ENCODE measurements at regions not wholly inside any gene's neighbourhood (a gene's known extent, or its start where the extent isn't known, plus 50 kb on each side); places are given as distances from the start of the nearest gene placed in this dataset.

DNA sequence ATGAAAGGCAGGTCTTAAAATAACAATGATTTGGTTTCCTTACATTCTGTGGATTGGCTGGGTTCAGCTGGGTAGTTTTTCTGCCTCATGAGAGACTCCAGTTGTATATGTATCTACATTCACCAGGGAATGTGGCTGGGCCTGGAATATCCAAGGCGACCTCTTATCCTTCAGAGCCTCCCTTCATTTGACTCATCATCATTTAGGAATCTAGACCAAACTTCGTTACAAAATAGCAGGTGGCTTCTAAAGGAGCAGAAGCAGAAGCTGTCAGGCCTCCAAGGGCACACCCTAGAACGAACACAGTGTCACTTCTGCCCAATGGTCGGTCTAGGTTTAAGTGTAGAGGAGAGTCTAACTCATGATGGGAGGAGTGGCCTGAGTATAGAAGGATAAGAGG, 204.2 kb downstream of the EN1 start:
- no peak overlapping the region for H3K4me3 ChIP-seq
- WGBS (ENCODE audit: insufficient coverage, low coverage, missing lambda C conversion rate), result 6% methylated on average over 4 of the region's 4 CpGs
- no peaks in the 10 kb centered on the region for H4K20me1 ChIP-seq (replicated peaks; ENCODE audit: control insufficient read depth, insufficient read depth, low read length)
- no peaks in the 10 kb centered on the region for H3K36me3 ChIP-seq (ENCODE audit: control insufficient read depth, insufficient read depth, low read length)
- BruUV-seq (replicated peaks), result no TSS peak
- ChIA-PET POLR2A (no interaction called here), CTCF (ENCODE audit: low intra/inter-chr PET ratio) (no interaction called here)
- no peaks in the 10 kb centered on the region for H3K79me2 ChIP-seq (ENCODE audit: control insufficient read depth, insufficient read depth, low read length)
- no peaks in the 10 kb centered on the region for H3K27me3 ChIP-seq (ENCODE audit: control insufficient read depth in 2 of 2, insufficient read depth in 2 of 2, low read length in 2 of 2)
- in situ Hi-C loops (cut with MboI) (loop anchor here (10.0 kb wide), 1 partner anchor 202 kb away; the partner anchor contains the start of gene EN1), intact Hi-C loops (cut with micrococcal nuclease) (no loop called here)
- H3K4me1 ChIP-seq (replicated peaks in 1 of 2; ENCODE audit: control insufficient read depth in 2 of 2, insufficient read depth in 2 of 2, low read length in 2 of 2), result no peaks in the 10 kb centered on the region
- no peaks in the 10 kb centered on the region for H3K9me3 ChIP-seq (replicated peaks; ENCODE audit: control insufficient read depth, insufficient read depth, low read depth, low read length)
- H3K9ac ChIP-seq (ENCODE audit: insufficient read depth in 1 of 2, low read depth in 2 of 2, low read length in 2 of 2), result no peak overlapping the region
- H3K4me2 ChIP-seq (ENCODE audit: insufficient read depth, low read length), result no peak overlapping the region
- H2AFZ ChIP-seq (ENCODE audit: low read depth, low read length), result no peak overlapping the region
- FAIRE-seq, result no peak
- no peak for ATAC-seq
- no peak for DNase-seq (ENCODE audit: extremely low read depth in 1 of 4, low spot score in 3 of 4)
- H3K9me1 ChIP-seq (ENCODE audit: control insufficient read depth, insufficient read depth, low read length), result no peaks in the 10 kb centered on the region
- no peak overlapping the region for H3K27ac ChIP-seq (ENCODE audit: extremely low read depth, low read depth, low read length)
- TF ChIP-seq MEF2D (tag; conservative IDR thresholded peaks at IDR 0.05; ENCODE audit: low read depth) (no peak), ZNF324 (CRISPR knock-in tag; IDR thresholded peaks at IDR 0.05) (no peak), PTBP1 (IDR thresholded peaks at IDR 0.05; ENCODE audit: low read depth, low read length) (no peak), TAF15 (IDR thresholded peaks at IDR 0.05; ENCODE audit: low read depth, low read length) (no peak), KAT8 (IDR thresholded peaks at IDR 0.05; ENCODE audit: low read depth) (no peak), IRF2 (CRISPR knock-in tag; IDR thresholded peaks at IDR 0.05) (no peak)
- TF ChIP-seq, protein P1, sequence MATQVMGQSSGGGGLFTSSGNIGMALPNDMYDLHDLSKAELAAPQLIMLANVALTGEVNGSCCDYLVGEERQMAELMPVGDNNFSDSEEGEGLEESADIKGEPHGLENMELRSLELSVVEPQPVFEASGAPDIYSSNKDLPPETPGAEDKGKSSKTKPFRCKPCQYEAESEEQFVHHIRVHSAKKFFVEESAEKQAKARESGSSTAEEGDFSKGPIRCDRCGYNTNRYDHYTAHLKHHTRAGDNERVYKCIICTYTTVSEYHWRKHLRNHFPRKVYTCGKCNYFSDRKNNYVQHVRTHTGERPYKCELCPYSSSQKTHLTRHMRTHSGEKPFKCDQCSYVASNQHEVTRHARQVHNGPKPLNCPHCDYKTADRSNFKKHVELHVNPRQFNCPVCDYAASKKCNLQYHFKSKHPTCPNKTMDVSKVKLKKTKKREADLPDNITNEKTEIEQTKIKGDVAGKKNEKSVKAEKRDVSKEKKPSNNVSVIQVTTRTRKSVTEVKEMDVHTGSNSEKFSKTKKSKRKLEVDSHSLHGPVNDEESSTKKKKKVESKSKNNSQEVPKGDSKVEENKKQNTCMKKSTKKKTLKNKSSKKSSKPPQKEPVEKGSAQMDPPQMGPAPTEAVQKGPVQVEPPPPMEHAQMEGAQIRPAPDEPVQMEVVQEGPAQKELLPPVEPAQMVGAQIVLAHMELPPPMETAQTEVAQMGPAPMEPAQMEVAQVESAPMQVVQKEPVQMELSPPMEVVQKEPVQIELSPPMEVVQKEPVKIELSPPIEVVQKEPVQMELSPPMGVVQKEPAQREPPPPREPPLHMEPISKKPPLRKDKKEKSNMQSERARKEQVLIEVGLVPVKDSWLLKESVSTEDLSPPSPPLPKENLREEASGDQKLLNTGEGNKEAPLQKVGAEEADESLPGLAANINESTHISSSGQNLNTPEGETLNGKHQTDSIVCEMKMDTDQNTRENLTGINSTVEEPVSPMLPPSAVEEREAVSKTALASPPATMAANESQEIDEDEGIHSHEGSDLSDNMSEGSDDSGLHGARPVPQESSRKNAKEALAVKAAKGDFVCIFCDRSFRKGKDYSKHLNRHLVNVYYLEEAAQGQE (IDR thresholded peaks at IDR 0.05; ENCODE audit: borderline replicate concordance), result no peak
- TF ChIP-seq, protein P1 (CRISPR knock-in tag; IDR thresholded peaks at IDR 0.05; ENCODE audit: low read depth), result no peak
- TF ChIP-seq, protein P2, sequence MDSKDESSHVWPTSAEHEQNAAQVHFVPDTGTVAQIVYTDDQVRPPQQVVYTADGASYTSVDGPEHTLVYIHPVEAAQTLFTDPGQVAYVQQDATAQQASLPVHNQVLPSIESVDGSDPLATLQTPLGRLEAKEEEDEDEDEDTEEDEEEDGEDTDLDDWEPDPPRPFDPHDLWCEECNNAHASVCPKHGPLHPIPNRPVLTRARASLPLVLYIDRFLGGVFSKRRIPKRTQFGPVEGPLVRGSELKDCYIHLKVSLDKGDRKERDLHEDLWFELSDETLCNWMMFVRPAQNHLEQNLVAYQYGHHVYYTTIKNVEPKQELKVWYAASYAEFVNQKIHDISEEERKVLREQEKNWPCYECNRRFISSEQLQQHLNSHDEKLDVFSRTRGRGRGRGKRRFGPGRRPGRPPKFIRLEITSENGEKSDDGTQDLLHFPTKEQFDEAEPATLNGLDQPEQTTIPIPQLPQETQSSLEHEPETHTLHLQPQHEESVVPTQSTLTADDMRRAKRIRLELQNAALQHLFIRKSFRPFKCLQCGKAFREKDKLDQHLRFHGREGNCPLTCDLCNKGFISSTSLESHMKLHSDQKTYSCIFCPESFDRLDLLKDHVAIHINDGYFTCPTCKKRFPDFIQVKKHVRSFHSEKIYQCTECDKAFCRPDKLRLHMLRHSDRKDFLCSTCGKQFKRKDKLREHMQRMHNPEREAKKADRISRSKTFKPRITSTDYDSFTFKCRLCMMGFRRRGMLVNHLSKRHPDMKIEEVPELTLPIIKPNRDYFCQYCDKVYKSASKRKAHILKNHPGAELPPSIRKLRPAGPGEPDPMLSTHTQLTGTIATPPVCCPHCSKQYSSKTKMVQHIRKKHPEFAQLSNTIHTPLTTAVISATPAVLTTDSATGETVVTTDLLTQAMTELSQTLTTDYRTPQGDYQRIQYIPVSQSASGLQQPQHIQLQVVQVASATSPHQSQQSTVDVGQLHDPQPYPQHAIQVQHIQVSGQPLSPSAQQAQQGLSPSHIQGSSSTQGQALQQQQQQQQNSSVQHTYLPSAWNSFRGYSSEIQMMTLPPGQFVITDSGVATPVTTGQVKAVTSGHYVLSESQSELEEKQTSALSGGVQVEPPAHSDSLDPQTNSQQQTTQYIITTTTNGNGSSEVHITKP (IDR thresholded peaks at IDR 0.05; ENCODE audit: partially characterized antibody), result no peak
- TF ChIP-seq, protein P3, sequence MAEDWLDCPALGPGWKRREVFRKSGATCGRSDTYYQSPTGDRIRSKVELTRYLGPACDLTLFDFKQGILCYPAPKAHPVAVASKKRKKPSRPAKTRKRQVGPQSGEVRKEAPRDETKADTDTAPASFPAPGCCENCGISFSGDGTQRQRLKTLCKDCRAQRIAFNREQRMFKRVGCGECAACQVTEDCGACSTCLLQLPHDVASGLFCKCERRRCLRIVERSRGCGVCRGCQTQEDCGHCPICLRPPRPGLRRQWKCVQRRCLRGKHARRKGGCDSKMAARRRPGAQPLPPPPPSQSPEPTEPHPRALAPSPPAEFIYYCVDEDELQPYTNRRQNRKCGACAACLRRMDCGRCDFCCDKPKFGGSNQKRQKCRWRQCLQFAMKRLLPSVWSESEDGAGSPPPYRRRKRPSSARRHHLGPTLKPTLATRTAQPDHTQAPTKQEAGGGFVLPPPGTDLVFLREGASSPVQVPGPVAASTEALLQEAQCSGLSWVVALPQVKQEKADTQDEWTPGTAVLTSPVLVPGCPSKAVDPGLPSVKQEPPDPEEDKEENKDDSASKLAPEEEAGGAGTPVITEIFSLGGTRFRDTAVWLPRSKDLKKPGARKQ (CRISPR knock-in tag; IDR thresholded peaks at IDR 0.05), result no peak

Measured in K562 (cell line).